ENCODE measurements at regions not wholly inside any gene's neighbourhood (a gene's known extent, or its start where the extent isn't known, plus 50 kb on each side); places are given as distances from the start of the nearest gene placed in this dataset.

GRCh38 chr5:175805256-175806011 is 65.9 kb upstream of the CPLX2 start:
- Histone ChIP-seq H3K4me3 (ENCODE audit: insufficient read depth, low read depth, low read length) (no peak overlapping the region), H3K4me1 (ENCODE audit: control insufficient read depth, insufficient read depth, low read length) (no peaks in the 10 kb centered on the region), H3K27ac (ENCODE audit: insufficient read depth, low read depth, low read length, poor library complexity, severe bottlenecking) (no peak overlapping the region), H3K36me3 (ENCODE audit: control insufficient read depth, insufficient read depth, low read length) (no peaks in the 10 kb centered on the region), H3K27me3 (ENCODE audit: control insufficient read depth, insufficient read depth, low read length, poor library complexity, severe bottlenecking) (no peaks in the 10 kb centered on the region), H3K9me3 (ENCODE audit: control insufficient read depth, low read length) (no peaks in the 10 kb centered on the region)
- 84 to 89% methylated on average over 12 of the region's 12 CpGs for WGBS, 2 experiments

- Histone ChIP-seq H3K27me3 (ENCODE audit: control insufficient read depth, insufficient read depth, low read length, poor library complexity, severe bottlenecking) (no peaks in the 10 kb centered on the region), H3K27ac (ENCODE audit: insufficient read depth, low read depth, low read length, poor library complexity, severe bottlenecking) (no peak overlapping the region), H3K9me3 (ENCODE audit: control insufficient read depth, low read length) (no peaks in the 10 kb centered on the region), H3K36me3 (ENCODE audit: control insufficient read depth, insufficient read depth, low read length) (no peaks in the 10 kb centered on the region), H3K4me3 (ENCODE audit: insufficient read depth, low read depth, low read length) (no peak overlapping the region), H3K4me1 (ENCODE audit: control insufficient read depth, insufficient read depth, low read length) (no peaks in the 10 kb centered on the region)
- 94 to 95% methylated on average over 6 of the region's 6 CpGs for WGBS, 2 experiments
Measured at GRCh38 chr5:175808711-175809110, 62.7 kb upstream of the CPLX2 start.

GRCh38 chr5:175809531-175810121 is 61.8 kb upstream of the CPLX2 start:
- H3K9me3 ChIP-seq (ENCODE audit: control insufficient read depth, low read length) = no peaks in the 10 kb centered on the region
- H3K4me3 ChIP-seq (ENCODE audit: insufficient read depth, low read depth, low read length) = no peak overlapping the region
- 72 to 76% methylated on average over 14 of the region's 14 CpGs for WGBS, 2 experiments
- H3K36me3 ChIP-seq (ENCODE audit: control insufficient read depth, insufficient read depth, low read length) = no peaks in the 10 kb centered on the region
- no peaks in the 10 kb centered on the region for H3K4me1 ChIP-seq (ENCODE audit: control insufficient read depth, insufficient read depth, low read length)
- no peak overlapping the region for H3K27ac ChIP-seq (ENCODE audit: insufficient read depth, low read depth, low read length, poor library complexity, severe bottlenecking)
- H3K27me3 ChIP-seq (ENCODE audit: control insufficient read depth, insufficient read depth, low read length, poor library complexity, severe bottlenecking) = no peaks in the 10 kb centered on the region

- no peaks in the 10 kb centered on the region for H3K9me3 ChIP-seq (ENCODE audit: control insufficient read depth, low read length)
- no peak overlapping the region for H3K4me3 ChIP-seq (ENCODE audit: insufficient read depth, low read depth, low read length)
- 90 to 100% methylated on average over 1 to 2 of the region's 2 CpGs for WGBS, 2 experiments
- H3K4me1 ChIP-seq (ENCODE audit: control insufficient read depth, insufficient read depth, low read length) = no peaks in the 10 kb centered on the region
- no peak overlapping the region for H3K27ac ChIP-seq (ENCODE audit: insufficient read depth, low read depth, low read length, poor library complexity, severe bottlenecking)
- H3K36me3 ChIP-seq (ENCODE audit: control insufficient read depth, insufficient read depth, low read length) = no peaks in the 10 kb centered on the region
- no peaks in the 10 kb centered on the region for H3K27me3 ChIP-seq (ENCODE audit: control insufficient read depth, insufficient read depth, low read length, poor library complexity, severe bottlenecking)
Measured at GRCh38 chr5:175810457-175810856, 60.9 kb upstream of the CPLX2 start.

GRCh38 chr5:175811589-175811988 is 59.8 kb upstream of the CPLX2 start:
- H3K27ac ChIP-seq (ENCODE audit: insufficient read depth, low read depth, low read length, poor library complexity, severe bottlenecking) = no peak overlapping the region
- H3K36me3 ChIP-seq (ENCODE audit: control insufficient read depth, insufficient read depth, low read length) = no peaks in the 10 kb centered on the region
- no peaks in the 10 kb centered on the region for H3K9me3 ChIP-seq (ENCODE audit: control insufficient read depth, low read length)
- 93 to 94% methylated on average over 2 of the region's 2 CpGs for WGBS, 2 experiments
- H3K27me3 ChIP-seq (ENCODE audit: control insufficient read depth, insufficient read depth, low read length, poor library complexity, severe bottlenecking) = no peaks in the 10 kb centered on the region
- no peak overlapping the region for H3K4me3 ChIP-seq (ENCODE audit: insufficient read depth, low read depth, low read length)
- H3K4me1 ChIP-seq (ENCODE audit: control insufficient read depth, insufficient read depth, low read length) = no peaks in the 10 kb centered on the region

- no peak overlapping the region for H3K27ac ChIP-seq (ENCODE audit: insufficient read depth, low read depth, low read length, poor library complexity, severe bottlenecking)
- WGBS, 2 experiments = 88 to 90% methylated on average over 4 of the region's 4 CpGs
Measured at GRCh38 chr5:175813943-175814630, 57.3 kb upstream of the CPLX2 start.

GRCh38 chr5:175814691-175815090 is 56.7 kb upstream of the CPLX2 start:
- Histone ChIP-seq H3K4me1 (ENCODE audit: control insufficient read depth, insufficient read depth, low read length) (no peaks in the 10 kb centered on the region), H3K27me3 (ENCODE audit: control insufficient read depth, insufficient read depth, low read length, poor library complexity, severe bottlenecking) (no peaks in the 10 kb centered on the region), H3K4me3 (ENCODE audit: insufficient read depth, low read depth, low read length) (no peak overlapping the region), H3K9me3 (ENCODE audit: control insufficient read depth, low read length) (no peaks in the 10 kb centered on the region), H3K27ac (ENCODE audit: insufficient read depth, low read depth, low read length, poor library complexity, severe bottlenecking) (no peak overlapping the region), H3K36me3 (ENCODE audit: control insufficient read depth, insufficient read depth, low read length) (no peaks in the 10 kb centered on the region)
- WGBS, 2 experiments = 92 to 93% methylated on average over 10 of the region's 10 CpGs

More at GRCh38 chr5:175813943-175814630, 57.3 kb upstream of the CPLX2 start:
- no peaks in the 10 kb centered on the region for H3K4me1 ChIP-seq (ENCODE audit: control insufficient read depth, insufficient read depth, low read length)
- H3K9me3 ChIP-seq (ENCODE audit: control insufficient read depth, low read length) = no peaks in the 10 kb centered on the region
- no peak overlapping the region for H3K4me3 ChIP-seq (ENCODE audit: insufficient read depth, low read depth, low read length)
- H3K27me3 ChIP-seq (ENCODE audit: control insufficient read depth, insufficient read depth, low read length, poor library complexity, severe bottlenecking) = no peaks in the 10 kb centered on the region
- no peaks in the 10 kb centered on the region for H3K36me3 ChIP-seq (ENCODE audit: control insufficient read depth, insufficient read depth, low read length)

GRCh38 chr5:175815126-175815913 is 56.1 kb upstream of the CPLX2 start:
- H3K27ac ChIP-seq (ENCODE audit: insufficient read depth, low read depth, low read length, poor library complexity, severe bottlenecking) = no peak overlapping the region
- H3K36me3 ChIP-seq (ENCODE audit: control insufficient read depth, insufficient read depth, low read length) = no peaks in the 10 kb centered on the region
- H3K4me3 ChIP-seq (ENCODE audit: insufficient read depth, low read depth, low read length) = no peak overlapping the region
- 92 to 96% methylated on average over 9 of the region's 9 CpGs for WGBS, 2 experiments
- no peaks in the 10 kb centered on the region for H3K27me3 ChIP-seq (ENCODE audit: control insufficient read depth, insufficient read depth, low read length, poor library complexity, severe bottlenecking)
- H3K9me3 ChIP-seq (ENCODE audit: control insufficient read depth, low read length) = no peaks in the 10 kb centered on the region
- H3K4me1 ChIP-seq (ENCODE audit: control insufficient read depth, insufficient read depth, low read length) = no peaks in the 10 kb centered on the region

GRCh38 chr5:175816348-175816747 is 55.0 kb upstream of the CPLX2 start:
- no peaks in the 10 kb centered on the region for H3K27me3 ChIP-seq (ENCODE audit: control insufficient read depth, insufficient read depth, low read length, poor library complexity, severe bottlenecking)
- no peak overlapping the region for H3K27ac ChIP-seq (ENCODE audit: insufficient read depth, low read depth, low read length, poor library complexity, severe bottlenecking)
- WGBS, 2 experiments = 81 to 83% methylated on average over 10 of the region's 10 CpGs

GRCh38 chr5:175819090-175819425 is 52.3 kb upstream of the CPLX2 start:
- Histone ChIP-seq H3K4me3 (ENCODE audit: insufficient read depth, low read depth, low read length) (no peak overlapping the region), H3K27me3 (ENCODE audit: control insufficient read depth, insufficient read depth, low read length, poor library complexity, severe bottlenecking) (no peaks in the 10 kb centered on the region), H3K36me3 (ENCODE audit: control insufficient read depth, insufficient read depth, low read length) (no peaks in the 10 kb centered on the region), H3K9me3 (ENCODE audit: control insufficient read depth, low read length) (no peaks in the 10 kb centered on the region), H3K27ac (ENCODE audit: insufficient read depth, low read depth, low read length, poor library complexity, severe bottlenecking) (no peak overlapping the region), H3K4me1 (ENCODE audit: control insufficient read depth, insufficient read depth, low read length) (peaks cover 11% of the 10 kb centered on the region)
- WGBS, 2 experiments = 96 to 97% methylated on average over 6 of the region's 6 CpGs

More at GRCh38 chr5:175816348-175816747, 55.0 kb upstream of the CPLX2 start:
- H3K9me3 ChIP-seq (ENCODE audit: control insufficient read depth, low read length) = no peaks in the 10 kb centered on the region
- H3K36me3 ChIP-seq (ENCODE audit: control insufficient read depth, insufficient read depth, low read length) = no peaks in the 10 kb centered on the region
- H3K4me3 ChIP-seq (ENCODE audit: insufficient read depth, low read depth, low read length) = no peak overlapping the region
- H3K4me1 ChIP-seq (ENCODE audit: control insufficient read depth, insufficient read depth, low read length) = no peaks in the 10 kb centered on the region

Measured in ectodermal cell (in vitro differentiated cells).